Fibroblast of skin of scalp (primary cell): ENCODE measurements at regions not wholly inside any gene's neighbourhood (a gene's known extent, or its start where the extent isn't known, plus 50 kb on each side); places are given as distances from the start of the nearest gene placed in this dataset.
"Not testable (repeated sequence)": the region's sequence is repeated elsewhere in the genome, so short reads cannot be mapped to it uniquely, and the experiment has no call there.

Experiments
- DNase-seq: peaks from one replicate; pipeline ENCODE4 v3.0.0-alpha.2; 2013

GRCh38 chrX:94862470-94862869 is 1188.5 kb downstream of the FAM133A start:
- DNase-seq: not testable (repeated sequence)

DNA sequence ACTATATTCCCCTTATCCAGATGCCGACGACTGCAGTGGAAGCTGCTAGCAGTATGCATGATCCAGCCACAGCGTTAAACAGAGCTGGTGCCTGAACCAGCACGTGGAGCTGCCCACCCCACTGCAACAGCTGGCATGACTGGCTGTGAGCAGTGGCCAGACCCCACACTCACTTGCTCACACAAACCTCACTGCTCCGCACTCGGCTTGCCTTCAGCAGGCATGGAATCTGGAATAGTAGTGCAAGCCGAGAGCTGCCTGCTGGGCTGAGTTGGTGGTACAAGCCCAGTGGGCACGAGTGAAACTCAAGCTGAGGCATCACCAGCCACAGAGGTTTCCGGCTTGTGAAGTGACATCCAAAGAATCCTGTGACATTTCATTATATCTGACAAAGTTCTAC is 1197.6 kb downstream of the FAM133A start:
- DNase-seq: no peak

DNA sequence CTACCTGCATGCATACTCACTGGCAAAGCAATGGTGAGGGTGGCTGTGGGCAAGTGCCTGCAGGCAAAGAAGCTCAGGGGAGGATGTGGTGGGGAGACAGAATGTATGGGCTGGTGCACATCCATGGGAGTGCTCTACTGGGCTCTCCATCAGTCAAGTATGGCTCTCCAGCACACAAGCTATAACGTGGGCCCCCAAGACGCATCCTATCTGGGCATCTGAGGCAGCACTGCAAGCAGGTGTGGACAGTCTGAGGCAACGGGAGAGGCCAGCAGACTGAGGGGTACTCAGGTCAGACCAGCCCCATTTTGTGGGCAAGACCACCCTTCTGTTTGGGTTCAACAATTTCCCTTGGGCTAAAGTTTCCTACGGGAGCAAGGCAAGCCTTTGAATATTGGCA is 1227.8 kb downstream of the FAM133A start:
- no peak for DNase-seq

DNA sequence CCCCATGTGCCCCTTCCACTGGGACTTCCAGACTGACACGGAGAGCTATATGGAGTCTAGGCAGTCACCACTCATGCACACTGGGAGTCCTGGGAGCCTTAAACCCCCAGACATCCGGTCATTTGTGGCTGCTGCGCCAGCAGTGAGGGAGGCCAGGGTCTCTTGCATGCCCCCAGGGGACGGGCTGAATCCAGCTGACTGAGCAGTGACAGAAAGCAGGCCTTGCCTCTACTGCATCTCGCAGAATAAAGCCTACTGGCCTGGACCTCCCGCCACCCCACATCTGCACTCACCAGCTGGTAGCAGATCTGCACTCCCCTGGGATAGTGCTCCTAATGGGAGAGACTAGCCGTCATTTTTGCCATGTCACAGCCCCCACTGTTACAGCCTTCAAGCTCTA is 1234.2 kb downstream of the FAM133A start:
- DNase-seq: no peak

DNA sequence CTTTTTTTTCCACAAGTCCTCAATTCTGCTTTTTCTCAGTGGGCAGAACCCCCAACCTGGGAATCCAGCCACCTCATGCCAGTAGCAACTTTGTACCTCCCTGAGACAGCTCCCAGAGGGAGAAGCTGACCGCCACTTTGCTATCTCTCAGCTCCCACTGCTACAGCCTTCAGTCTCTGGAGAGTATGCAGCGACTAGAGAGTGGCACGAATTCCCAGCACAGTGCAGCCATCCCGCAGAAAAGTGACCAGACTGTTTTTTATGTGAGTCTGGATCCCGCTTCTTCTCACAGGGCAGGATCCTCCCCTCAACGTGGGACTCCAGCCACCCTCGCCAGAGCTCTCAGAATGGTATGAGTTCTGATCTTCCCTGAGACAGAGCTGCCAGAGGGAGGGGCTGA is 1234.6 kb downstream of the FAM133A start:
- DNase-seq: no peak

GRCh38 chrX:94914235-94914634 is 1240.2 kb downstream of the FAM133A start:
- no peak for DNase-seq

DNA sequence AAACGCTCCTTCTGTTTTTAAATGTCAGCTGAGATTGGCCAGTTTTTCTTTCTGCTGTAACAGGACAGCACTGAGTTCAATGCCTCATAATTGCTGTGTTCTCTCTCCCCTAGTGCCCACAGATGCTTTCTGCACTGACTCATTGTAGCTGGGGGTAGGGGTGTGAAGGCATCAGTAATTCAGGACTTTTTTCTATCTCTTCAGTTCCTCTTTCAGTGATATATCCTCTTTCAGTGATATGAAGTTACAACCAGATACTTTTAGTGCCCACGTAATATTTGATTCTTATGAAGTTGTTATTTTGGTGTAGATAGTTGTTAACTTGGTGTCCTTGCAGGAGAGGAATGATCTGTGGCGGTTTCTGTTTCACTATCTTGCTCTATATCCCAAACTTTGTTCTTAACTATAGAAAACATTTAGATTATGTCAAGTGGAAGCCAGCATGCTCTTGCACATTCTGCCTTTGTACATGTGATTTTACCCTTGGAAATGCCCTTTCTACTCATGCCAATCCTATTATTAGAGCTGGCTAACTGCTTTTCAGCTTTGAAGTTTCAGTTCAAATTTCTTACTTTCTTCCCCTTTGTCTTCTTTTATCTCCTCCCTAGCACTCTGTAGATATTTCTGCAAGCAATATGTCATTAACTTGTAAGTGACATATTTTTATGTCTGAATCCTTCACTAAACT is 1258.4 kb downstream of the FAM133A start:
- no peak for DNase-seq

- DNase-seq: no peak
Observed at GRCh38 chrX:94936722-94937121, 1262.7 kb downstream of the FAM133A start.

DNA sequence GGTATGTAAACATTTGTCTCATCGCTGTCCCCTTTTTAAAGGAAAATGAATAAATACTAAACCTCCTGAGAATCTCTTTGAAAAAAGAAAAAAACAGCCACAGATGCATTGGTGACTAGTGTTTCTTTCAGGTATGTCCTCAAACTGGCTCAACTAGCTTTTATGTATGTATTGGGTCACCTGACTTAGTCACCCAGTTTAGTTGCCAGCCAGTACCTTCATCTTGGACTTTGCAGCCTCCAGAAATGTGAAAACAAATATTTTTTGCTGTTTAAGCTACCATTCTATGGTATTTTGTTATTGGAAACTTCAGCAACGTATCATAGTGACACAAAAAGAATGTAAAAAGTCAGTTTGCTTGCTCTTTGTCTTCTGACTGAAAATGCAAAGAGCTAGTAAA is 1263.5 kb downstream of the FAM133A start:
- DNase-seq: no peak

DNA sequence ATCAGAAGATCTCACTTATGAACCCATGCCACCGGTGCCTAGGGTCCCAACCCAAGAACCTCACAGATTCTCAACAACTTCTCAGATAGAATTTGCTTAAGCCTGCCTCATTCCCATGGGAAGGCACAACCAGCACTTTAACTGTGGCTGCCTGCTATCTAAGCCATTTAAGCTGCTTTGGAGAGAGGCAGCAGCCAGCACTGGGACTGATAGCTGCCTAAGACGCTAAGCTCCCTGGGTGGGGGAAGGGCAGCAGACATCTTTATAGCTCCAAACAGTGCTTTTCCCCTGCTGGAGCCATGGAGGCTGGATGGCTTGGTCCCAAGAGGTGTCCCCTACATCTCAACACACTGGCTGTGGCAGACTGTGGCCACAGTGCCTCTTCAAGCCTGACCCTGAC is 1268.6 kb downstream of the FAM133A start:
- DNase-seq: no peak

- not testable (repeated sequence) for DNase-seq
Observed at GRCh38 chrX:94946137-94946536, 1272.1 kb downstream of the FAM133A start.

- DNase-seq: no peak
Observed at GRCh38 chrX:94961730-94962129, 1287.7 kb downstream of the FAM133A start.

GRCh38 chrX:94977562-94977961 is 1303.6 kb downstream of the FAM133A start:
- DNase-seq: no peak

GRCh38 chrX:94977986-94978385 is 1304.0 kb downstream of the FAM133A start:
- no peak for DNase-seq
